NCI-H1092 (cell line): ENCODE measurements at regions not wholly inside any gene's neighbourhood (a gene's known extent, or its start where the extent isn't known, plus 50 kb on each side); places are given as distances from the start of the nearest gene placed in this dataset.

Experiments
- DNase-seq: peaks from one replicate; lab custom pipeline; 2025; lab: John Stamatoyannopoulos, UW

DNA sequence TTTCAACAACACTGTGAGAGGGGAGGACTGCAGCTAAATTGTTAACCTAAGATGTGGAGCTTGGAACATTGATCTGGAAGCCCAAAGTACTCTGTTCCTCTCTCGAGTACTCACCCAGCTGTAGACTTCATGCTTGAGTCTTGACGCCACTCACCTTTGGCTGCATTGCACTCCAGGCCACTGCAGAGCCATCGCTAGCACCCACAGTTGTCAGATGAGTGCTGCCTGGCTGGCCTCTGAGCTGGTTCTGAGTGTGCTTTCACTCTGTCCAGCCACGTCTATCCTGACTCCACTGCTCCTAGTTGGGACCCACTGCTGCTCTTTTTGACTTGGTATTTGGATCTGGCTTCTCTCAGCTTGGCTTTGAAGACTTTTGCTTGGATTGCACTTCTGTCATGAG, 552.1 kb downstream of the DCDC2C start:
- no peak for DNase-seq

DNA sequence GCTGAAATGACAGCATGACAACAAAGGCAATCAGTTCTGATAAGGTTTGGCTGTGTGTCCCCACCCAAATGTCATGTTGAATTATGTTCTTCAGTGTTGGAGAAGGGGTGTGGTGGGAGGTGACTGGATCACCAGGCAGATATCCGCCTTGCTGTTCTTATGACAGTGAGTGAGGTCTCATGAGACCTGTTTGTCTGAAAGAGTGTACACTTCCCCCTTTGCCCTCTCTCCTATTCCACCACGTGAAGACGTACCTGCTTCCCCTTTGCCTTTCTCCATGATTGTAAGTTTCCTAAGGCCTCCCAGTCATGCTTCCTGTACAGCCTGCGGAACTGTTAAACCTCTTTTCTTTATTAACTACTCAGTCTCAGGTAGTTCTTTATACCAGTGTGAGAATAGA, 553.0 kb downstream of the DCDC2C start:
- no peak for DNase-seq

GRCh38 chr2:4258563-4258962, 555.2 kb downstream of the DCDC2C start:
- no peak for DNase-seq

DNA sequence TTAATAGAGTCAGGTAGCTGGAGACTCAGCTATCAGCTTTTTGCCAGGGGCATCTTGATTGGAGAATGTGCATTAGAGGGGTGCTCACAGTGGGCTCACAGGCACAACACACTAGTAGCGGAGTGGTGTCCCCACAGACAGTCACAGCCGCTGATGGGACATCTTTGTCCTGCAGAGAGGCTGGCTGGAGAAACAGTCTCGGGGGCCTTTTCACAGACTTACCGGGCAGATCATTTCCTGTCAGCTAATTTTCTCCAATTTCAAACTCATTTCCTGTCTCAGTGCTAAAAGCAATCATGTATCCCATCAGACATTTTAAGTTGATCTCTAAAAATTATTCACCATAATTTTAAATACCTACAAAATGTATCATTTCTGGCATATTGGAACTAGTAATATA, 562.6 kb downstream of the DCDC2C start:
- DNase-seq, result no peak

DNA sequence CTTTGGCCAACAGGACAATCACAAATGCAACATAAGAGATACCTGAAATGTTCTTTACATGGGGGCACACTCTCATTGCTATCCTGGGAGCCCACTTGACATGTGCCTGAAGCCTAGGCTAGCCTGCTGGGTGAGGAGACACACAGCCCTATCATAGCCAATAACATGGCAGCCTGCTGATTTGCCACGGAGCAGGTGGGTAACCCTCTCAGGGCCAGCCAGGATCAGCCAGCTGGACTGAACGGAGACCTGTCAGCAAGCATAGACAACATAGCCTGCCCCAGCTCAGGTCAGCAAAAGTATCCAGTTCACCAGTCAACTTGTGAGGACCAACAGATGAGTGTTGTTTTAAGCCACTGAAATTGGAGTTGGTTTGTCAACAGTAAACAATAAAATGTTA, 566.5 kb downstream of the DCDC2C start:
- no peak for DNase-seq

DNA sequence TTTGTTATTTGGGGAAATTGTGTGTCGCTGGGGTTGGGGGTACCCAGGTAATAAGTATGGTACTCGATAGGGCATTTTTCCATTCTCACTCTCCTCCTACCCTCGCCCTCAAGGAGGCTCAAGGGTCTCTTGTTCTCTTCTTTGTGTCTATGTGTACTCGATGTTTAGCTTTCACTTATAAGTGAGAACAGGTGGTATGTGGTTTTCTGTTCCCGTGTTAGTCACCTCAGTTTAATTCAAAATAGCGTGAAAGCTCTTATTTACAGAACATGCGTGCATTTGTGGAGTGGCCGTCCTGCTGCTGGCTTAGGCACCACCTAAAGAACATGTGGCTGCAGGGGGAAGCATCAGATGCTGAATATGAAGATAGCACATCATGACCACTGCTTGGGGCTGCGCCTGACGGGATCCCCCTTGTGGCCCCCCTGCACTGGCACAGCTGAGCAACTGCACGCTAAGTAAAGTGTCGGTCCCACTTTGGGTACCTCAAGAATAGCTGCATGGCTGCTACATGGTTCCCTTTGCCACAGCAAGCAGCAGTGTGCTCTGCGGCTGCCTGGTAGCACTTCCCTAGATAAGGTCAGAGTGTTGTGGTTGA, 569.0 kb downstream of the DCDC2C start:
- DNase-seq, result peak; percentile 33

GRCh38 chr2:4278392-4278791, 575.0 kb downstream of the DCDC2C start:
- DNase-seq, result no peak

GRCh38 chr2:4279431-4279830, 576.1 kb downstream of the DCDC2C start:
- DNase-seq, result no peak

DNA sequence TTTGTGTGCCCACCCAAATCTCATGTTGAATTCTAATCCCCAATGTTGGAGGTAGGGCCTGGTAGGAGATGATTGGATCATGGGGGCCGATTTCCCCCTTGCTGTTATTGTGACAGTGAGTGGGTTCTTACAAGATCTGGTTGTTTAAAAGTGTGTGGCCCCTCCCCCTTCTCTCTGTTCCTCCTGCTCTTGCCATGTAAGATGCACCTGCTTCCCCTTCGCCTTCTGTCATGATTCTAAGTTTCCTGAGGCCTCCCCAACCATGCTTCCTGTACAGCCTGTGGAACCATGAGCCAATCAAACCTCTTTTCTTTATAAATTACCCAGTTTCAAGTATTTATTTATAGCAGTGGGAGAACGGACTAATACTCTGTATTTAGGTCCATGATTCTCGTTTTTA, 588.1 kb downstream of the DCDC2C start:
- DNase-seq, result no peak

DNA sequence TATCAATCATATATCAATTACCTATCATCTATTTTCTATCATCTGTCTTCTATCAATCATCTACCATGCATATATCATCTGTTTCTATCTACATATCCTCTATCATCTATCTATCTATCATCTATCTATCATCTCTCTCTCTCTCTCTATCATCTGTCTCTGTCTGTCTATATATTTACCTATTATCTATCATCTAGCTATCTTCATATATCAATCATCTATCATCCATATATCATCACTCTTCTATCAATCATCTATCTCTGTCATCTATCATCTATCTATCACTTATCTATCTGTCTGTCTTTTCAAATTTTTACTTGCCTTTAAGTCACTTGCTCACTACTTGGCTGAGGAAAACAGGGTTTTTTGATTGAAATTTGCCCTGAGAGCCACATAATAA, 592.3 kb downstream of the DCDC2C start:
- no peak for DNase-seq

GRCh38 chr2:4300616-4301015, 597.2 kb downstream of the DCDC2C start:
- DNase-seq, result no peak

DNA sequence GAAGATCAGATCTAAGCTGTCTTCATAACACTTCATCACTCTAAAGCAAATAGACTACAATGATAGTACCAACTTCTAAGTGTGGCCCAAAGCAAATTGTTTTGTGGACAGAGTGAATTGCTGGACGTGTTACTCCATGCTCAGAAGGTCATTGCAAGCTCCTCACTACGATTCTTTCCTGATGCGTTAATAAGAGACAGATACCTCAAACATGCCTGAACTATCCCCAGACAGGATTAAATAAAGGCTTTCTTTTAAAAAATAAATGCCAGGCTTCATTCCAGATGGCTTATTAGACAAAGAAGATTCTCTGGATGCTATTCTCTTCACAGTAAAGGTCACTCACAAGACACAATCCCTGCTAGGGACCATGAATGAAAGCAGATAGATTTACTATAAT, 621.2 kb downstream of the DCDC2C start:
- no peak for DNase-seq

GRCh38 chr2:4336864-4337263, 633.5 kb downstream of the DCDC2C start:
- no peak for DNase-seq

- no peak for DNase-seq
Observed at GRCh38 chr2:4338345-4338744, 635.0 kb downstream of the DCDC2C start.

DNA sequence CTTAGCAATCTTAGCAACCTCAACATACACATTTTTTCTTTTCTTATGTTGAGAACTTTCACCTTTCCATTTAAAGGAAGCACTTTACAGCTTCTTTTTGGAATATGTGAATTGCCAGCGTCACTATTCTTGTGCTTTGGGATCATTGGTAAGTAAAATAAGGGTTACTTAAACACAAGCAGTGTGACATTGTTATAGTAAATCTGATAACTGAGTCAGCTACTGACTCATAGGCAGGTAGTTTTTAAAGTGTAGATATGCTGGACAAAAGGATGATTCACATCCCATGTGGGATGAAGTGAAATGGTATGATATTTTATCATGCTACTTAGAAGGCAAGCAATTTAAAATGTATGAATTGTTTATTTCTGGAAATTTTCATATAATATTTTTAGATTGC, 637.2 kb downstream of the DCDC2C start:
- no peak for DNase-seq

- no peak for DNase-seq
Observed at GRCh38 chr2:4346628-4347027, 643.3 kb downstream of the DCDC2C start.

DNA sequence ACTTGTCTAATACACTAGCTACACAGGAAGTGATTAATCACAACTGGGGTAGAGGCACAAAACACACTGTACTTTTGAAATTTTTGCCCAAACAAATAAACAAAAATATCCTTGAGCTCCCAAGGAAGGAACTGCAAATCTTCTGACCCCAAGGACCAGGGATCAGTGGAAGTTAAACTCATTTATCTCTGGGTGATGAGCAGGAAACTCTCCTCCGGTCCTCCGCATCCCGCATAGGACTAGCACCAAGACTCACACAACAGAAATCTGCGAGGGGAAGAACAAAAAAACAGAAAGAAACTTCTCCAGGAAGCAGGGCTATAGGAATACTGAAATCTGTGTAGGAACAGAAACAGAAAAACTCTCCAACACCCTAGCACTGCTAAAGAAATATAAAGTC, 650.3 kb downstream of the DCDC2C start:
- no peak for DNase-seq

DNA sequence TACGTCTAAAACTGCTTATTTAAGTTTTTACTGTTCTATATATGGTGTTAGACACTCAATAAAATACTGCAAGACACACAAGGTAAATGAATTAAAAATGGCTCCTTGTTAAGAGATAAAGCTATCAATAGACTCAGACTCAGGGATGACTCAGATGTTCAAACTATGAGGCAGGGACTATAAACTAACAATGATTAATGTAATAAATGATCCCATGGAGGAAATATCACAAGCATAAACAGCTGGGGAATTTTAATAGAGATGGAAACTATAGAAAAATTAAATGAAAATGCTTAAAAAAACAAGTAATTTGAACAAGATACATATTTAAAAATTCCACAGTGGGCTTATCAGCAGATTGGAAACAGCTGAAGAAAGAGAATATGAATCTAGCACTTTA, 650.8 kb downstream of the DCDC2C start:
- DNase-seq, result no peak

DNA sequence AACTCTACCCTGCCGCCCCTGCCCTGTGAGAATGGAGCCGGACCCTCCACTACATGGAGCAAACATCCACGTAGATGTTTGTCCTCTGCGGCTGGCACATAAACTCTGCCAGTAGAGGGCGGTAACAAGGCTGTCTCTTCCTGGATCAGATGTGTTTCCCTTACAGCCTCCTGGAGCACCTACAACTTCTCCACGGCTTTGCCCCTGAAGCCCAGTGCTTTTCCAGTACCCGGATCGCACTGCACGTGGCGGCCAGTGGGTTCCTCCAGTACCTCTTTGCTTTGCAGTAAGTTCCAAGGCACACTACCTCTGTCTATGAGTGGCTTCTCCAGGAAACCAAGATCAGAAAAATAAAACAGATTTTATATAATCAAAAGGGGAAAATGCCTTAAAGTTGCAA, 651.3 kb downstream of the DCDC2C start:
- no peak for DNase-seq

DNA sequence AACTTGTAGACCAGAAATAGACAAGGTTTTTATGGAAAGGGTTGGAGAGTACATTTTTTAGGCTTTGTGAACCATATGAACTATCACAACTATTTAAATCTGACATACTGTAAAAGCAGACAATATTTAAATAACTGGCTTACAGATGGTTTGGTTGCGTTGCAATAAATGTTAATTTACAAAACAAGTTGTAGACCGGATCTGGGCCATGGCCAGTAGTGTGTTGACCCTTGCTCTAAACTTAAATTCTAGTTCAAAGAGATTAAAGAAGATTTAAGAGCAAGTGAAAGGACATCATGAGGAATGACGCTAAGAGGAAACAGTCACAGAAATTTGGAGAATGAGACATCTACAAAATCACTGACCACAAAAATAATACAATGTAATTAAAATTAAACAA, 652.7 kb downstream of the DCDC2C start:
- DNase-seq, result no peak

GRCh38 chr2:4356541-4356940, 653.2 kb downstream of the DCDC2C start:
- no peak for DNase-seq

DNA sequence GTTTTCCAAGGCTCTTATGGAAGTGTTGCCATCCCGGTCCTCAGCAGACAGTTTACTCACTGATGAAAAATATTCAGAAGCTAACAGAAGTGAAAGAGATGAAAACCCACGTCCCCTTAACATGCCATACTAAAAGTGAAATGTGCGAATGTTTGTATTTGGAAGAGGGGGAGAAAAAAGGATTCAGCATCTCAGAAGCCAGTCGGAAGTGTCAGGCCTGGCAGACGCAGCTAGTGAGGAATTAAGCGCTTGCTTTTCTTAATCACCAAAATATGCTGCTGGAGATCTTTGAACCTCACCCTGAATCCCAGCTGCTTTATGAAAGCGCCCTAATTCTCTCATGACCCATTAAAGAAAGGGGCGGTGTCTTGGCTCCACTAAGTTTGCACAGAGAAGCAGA, 653.7 kb downstream of the DCDC2C start:
- DNase-seq, result no peak

GRCh38 chr2:4358837-4359236, 655.5 kb downstream of the DCDC2C start:
- DNase-seq, result peak; percentile 58

DNA sequence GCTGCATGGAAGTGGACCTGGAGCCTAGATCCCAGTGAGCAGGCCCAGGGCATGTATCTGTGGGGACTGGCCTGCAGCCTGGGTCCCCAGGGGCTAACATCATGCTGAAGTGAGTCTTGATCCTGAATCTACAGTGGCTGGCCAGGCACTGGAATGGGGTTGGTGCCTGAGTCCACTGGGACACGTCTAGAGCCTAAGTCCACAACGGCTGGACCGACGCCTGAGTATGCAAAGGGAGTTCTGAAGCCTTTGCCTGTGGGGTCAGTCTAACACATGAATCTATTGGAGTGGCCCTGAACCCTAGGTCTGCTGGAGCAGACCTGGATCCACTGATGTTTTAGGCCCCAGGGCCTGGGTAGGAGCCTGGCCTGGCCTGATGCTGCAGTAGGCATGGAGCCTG, 665.5 kb downstream of the DCDC2C start:
- no peak for DNase-seq
